Keratinocyte (primary cell): ENCODE measurements at regions not wholly inside any gene's neighbourhood (a gene's known extent, or its start where the extent isn't known, plus 50 kb on each side); places are given as distances from the start of the nearest gene placed in this dataset.

Experiments
- DNase-seq: peaks from one replicate; pipeline ENCODE4 v3.0.0-alpha.2; 2011; ENCODE audit warnings: low read depth, missing footprints, low spot score
- FAIRE-seq: peaks from 2 replicates; lab custom pipeline; 2011; peaks lifted over from hg19 to GRCh38; lab: Jason Lieb, UNC
- H2AFZ ChIP-seq: 2 replicates; pipeline ENCODE4 v1.6.0; 2012; ENCODE audit warnings: low read length, control low read depth, inconsistent platforms; ENCODE audit not compliant: control insufficient read depth
- H3K27ac ChIP-seq: 2 replicates; pipeline ENCODE4 v1.5.1; 2011; ENCODE audit warnings: low read length; ENCODE audit not compliant: control insufficient read depth, insufficient read depth
- H3K27me3 ChIP-seq: 3 replicates; pipeline ENCODE4 v1.6.0; 2011; ENCODE audit warnings: low read length; ENCODE audit not compliant: control insufficient read depth, insufficient read depth; ENCODE audit errors: extremely low read depth
- H3K36me3 ChIP-seq, 2 experiments: 2 replicates in 1 of 2; 3 replicates in 1 of 2; pipeline ENCODE4 v1.5.1; 2011; ENCODE audit warnings: low read length in 2 of 2, mild to moderate bottlenecking in 1 of 2; ENCODE audit not compliant: control insufficient read depth in 2 of 2, insufficient read depth in 2 of 2; ENCODE audit errors: extremely low read depth in 1 of 2
- H3K4me1 ChIP-seq: 3 replicates; pipeline ENCODE4 v1.5.1; 2011; ENCODE audit warnings: low read length; ENCODE audit not compliant: control insufficient read depth, insufficient read depth; ENCODE audit errors: extremely low read depth
- H3K4me2 ChIP-seq: 3 replicates; pipeline ENCODE4 v1.6.0; 2011; ENCODE audit warnings: low read depth, low read length; ENCODE audit not compliant: control insufficient read depth, insufficient read depth; ENCODE audit errors: extremely low read depth
- H3K4me3 ChIP-seq, 3 experiments: fragments of 200-600 bp in 1 of 3; sonication (generic) in 1 of 3; 2 replicates in 2 of 3; 3 replicates in 1 of 3; pipeline ENCODE4 v1.5.1; 2011 to 2016; ENCODE audit warnings: low read length in 3 of 3, mild to moderate bottlenecking in 3 of 3, control low read depth in 2 of 3, inconsistent platforms in 1 of 3, low read depth in 1 of 3, mixed read lengths in 1 of 3, mixed run types in 1 of 3, moderate library complexity in 1 of 3; ENCODE audit not compliant: control insufficient read depth in 2 of 3, insufficient read depth in 2 of 3; ENCODE audit errors: extremely low read depth in 1 of 3
- H3K79me2 ChIP-seq: 2 replicates; pipeline ENCODE4 v1.6.0; 2012; ENCODE audit warnings: low read length; ENCODE audit not compliant: control insufficient read depth, insufficient read depth
- H3K9ac ChIP-seq: 3 replicates; pipeline ENCODE4 v1.6.0; 2011; ENCODE audit warnings: low read length; ENCODE audit not compliant: control insufficient read depth, insufficient read depth; ENCODE audit errors: extremely low read depth
- H3K9me1 ChIP-seq: 3 replicates; pipeline ENCODE4 v1.6.0; 2011; ENCODE audit warnings: low read length; ENCODE audit not compliant: control insufficient read depth, insufficient read depth; ENCODE audit errors: extremely low read depth
- H3K9me3 ChIP-seq: 2 replicates; pipeline ENCODE4 v1.5.1; 2012; ENCODE audit warnings: low read depth, low read length; ENCODE audit not compliant: control insufficient read depth
- H4K20me1 ChIP-seq: 3 replicates; pipeline ENCODE4 v1.6.0; 2011; ENCODE audit warnings: low read length; ENCODE audit not compliant: control insufficient read depth, insufficient read depth; ENCODE audit errors: extremely low read depth
- EZH2 ChIP-seq: IDR thresholded peaks from one replicate; pipeline ENCODE4 v1.6.1; 2012; ENCODE audit warnings: inconsistent platforms, mild to moderate bottlenecking, low read length, moderate library complexity
- dilution Hi-C: fragments of 300-500 bp; cut with MboI; formaldehyde crosslinking; loops from one replicate; pipeline ENCODE4 v1.7.0; 2020; ENCODE audit warnings: low sequenced_read_pairs; ENCODE audit not compliant: extremely low pct_ligation_motif_present
- TF ChIP-seq, protein P1 (sequence below), 3 experiments: IDR thresholded peaks in 1 of 3; conservative IDR thresholded peaks in 1 of 3; optimal IDR thresholded peaks in 1 of 3; 2 replicates in 2 of 3; 3 replicates in 1 of 3; pipeline versions ENCODE3 to v1.5.1; 2011; ENCODE audit warnings: low read length in 3 of 3, mild to moderate bottlenecking in 3 of 3, moderate library complexity in 2 of 3, control low read depth in 1 of 3, inconsistent platforms in 1 of 3; ENCODE audit not compliant: insufficient read depth in 2 of 3; ENCODE audit errors: extremely low read depth in 1 of 3

DNA sequence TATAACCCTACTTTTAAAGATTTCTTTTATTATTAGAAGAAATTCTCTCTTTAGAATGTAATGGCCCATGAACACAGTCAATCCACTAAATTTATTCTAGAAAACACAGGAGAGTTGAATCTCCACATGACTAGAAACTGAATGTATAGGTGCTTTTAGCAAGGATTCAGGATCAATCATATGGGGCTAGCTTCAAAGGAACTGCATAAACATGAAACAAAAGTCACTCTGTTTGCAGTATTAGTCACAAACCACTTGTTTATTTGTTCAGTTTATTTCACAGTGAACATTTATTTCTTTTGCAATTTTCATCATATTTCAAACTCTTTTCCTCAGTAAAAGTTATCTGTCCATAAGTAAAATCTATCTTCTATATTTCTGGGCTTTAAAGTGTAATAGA lies 1604.6 kb downstream of the PCDH18 start:
- dilution Hi-C loops, result no loop called here
- no peaks in the 10 kb centered on the region for H3K9me1 ChIP-seq
- H3K9me3 ChIP-seq, result no peaks in the 10 kb centered on the region
- H3K4me3 ChIP-seq, result no peak overlapping the region
- no peak overlapping the region for H3K4me2 ChIP-seq
- no peak for FAIRE-seq
- TF ChIP-seq, protein P1, sequence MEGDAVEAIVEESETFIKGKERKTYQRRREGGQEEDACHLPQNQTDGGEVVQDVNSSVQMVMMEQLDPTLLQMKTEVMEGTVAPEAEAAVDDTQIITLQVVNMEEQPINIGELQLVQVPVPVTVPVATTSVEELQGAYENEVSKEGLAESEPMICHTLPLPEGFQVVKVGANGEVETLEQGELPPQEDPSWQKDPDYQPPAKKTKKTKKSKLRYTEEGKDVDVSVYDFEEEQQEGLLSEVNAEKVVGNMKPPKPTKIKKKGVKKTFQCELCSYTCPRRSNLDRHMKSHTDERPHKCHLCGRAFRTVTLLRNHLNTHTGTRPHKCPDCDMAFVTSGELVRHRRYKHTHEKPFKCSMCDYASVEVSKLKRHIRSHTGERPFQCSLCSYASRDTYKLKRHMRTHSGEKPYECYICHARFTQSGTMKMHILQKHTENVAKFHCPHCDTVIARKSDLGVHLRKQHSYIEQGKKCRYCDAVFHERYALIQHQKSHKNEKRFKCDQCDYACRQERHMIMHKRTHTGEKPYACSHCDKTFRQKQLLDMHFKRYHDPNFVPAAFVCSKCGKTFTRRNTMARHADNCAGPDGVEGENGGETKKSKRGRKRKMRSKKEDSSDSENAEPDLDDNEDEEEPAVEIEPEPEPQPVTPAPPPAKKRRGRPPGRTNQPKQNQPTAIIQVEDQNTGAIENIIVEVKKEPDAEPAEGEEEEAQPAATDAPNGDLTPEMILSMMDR (optimal IDR thresholded peaks at IDR 0.05 in 1 of 3, IDR thresholded peaks at IDR 0.05 in 1 of 3, conservative IDR thresholded peaks at IDR 0.05 in 1 of 3; ENCODE audit: extremely low read depth in 1 of 3, insufficient read depth in 2 of 3, low read length in 3 of 3), result no peak
- no peak for TF ChIP-seq EZH2
- H4K20me1 ChIP-seq, result no peaks in the 10 kb centered on the region
- no peaks in the 10 kb centered on the region for H3K4me1 ChIP-seq
- H2AFZ ChIP-seq, result no peak overlapping the region
- no peaks in the 10 kb centered on the region for H3K79me2 ChIP-seq
- no peak overlapping the region for H3K27ac ChIP-seq
- no peaks in the 10 kb centered on the region for H3K36me3 ChIP-seq
- H3K9ac ChIP-seq, result no peak overlapping the region
- no peaks in the 10 kb centered on the region for H3K27me3 ChIP-seq
- DNase-seq, result no peak

DNA sequence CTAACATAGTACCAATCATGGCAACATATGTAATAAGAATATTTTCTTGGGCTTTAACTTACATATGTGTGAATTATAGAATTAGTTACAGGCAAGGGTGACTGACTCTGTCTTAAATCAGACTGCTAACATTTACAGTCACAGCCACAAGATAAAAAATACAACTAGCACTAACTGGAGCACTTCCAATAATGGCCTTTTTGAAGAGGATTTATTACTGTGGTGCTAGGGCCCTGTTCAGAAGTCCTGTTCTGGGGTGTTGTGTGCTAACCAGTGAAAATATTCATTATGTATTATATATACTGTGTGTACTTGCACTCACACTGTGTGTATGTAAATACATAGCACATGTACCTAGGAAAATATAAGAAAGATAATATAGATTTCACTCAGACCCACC lies 1611.2 kb downstream of the PCDH18 start:
- Histone ChIP-seq H3K79me2 (no peaks in the 10 kb centered on the region), H3K4me2 (no peak overlapping the region)
- TF ChIP-seq, protein P1 (optimal IDR thresholded peaks at IDR 0.05 in 1 of 3, IDR thresholded peaks at IDR 0.05 in 1 of 3, conservative IDR thresholded peaks at IDR 0.05 in 1 of 3; ENCODE audit: extremely low read depth in 1 of 3, insufficient read depth in 2 of 3, low read length in 3 of 3), result no peak
- no peak for TF ChIP-seq EZH2

More for the DNA sequence above, 1611.2 kb downstream of the PCDH18 start:
- no peak overlapping the region for H2AFZ ChIP-seq
- dilution Hi-C loops, result no loop called here
- H3K4me3 ChIP-seq, result no peak overlapping the region
- no peak for DNase-seq
- H3K36me3 ChIP-seq, result no peaks in the 10 kb centered on the region
- H3K9me1 ChIP-seq, result no peaks in the 10 kb centered on the region
- no peak for FAIRE-seq
- no peaks in the 10 kb centered on the region for H4K20me1 ChIP-seq
- no peaks in the 10 kb centered on the region for H3K27me3 ChIP-seq
- no peaks in the 10 kb centered on the region for H3K4me1 ChIP-seq
- no peak overlapping the region for H3K9ac ChIP-seq
- no peak overlapping the region for H3K27ac ChIP-seq
- H3K9me3 ChIP-seq, result no peaks in the 10 kb centered on the region
